GM12873 (cell line): ENCODE measurements at regions not wholly inside any gene's neighbourhood (a gene's known extent, or its start where the extent isn't known, plus 50 kb on each side); places are given as distances from the start of the nearest gene placed in this dataset.

ENCODE experiments used
- CTCF ChIP-seq: IDR thresholded peaks from 2 replicates; pipeline ENCODE4 v1.5.1; 2012; ENCODE audit warnings: low read depth, mild to moderate bottlenecking, moderate library complexity, low read length, control low read depth; ENCODE audit not compliant: insufficient read depth; ENCODE audit errors: missing control alignments

DNA sequence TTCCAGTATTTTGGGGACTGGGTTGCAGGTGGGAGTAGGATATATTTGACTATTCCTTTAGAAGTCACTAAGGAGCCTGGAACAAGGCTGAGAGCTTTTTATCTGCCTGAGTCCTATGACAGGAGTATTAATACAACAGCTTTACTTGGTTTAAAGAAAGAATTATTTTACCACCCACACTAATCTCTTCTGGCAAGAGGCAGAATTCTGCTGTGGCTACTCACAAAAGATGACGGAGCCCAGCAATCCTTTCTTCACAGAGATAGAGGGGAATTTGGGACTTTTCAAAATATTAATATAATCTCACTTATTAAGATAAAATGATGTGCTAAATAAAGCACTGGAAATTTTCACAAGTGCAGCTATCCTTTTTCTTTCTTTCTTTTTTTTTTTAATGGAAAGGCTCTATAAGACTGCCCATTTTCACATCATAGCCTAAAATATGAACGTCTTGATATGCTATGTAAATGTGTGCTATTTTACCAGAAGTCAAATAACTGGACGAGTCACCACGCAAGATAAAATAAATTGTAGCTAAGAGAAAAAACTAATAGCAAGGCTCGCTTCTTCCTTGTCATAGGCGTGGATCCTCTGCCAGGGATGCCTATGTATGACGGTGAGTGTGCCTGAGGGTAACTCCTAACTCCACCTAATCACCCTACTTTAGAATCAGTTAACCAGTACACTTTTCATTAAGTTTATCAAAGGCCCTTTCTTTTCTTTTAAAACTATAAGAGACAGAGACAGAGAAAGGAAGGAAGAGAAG lies 76.3 kb downstream of the ZNF608 start:
- TF ChIP-seq CTCF: no peak

DNA sequence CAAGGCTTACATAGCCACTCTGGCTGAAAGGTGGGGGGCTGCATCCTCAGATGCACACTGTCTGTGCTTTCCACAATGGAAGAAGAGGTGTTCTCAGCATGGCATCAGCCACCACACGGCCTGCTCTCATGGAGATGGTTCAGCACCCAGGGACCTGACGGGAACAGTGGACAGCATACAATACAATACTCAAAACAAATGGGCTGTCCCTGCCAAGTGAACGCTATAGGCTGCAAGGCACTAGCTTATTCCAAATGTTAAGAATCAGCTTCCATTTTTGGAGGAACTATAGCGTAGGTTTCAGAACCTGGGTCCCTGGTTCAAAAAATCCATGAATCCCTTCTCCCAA lies 77.2 kb downstream of the ZNF608 start:
- no peak for TF ChIP-seq CTCF

GRCh38 chr5:124668353-124669299 lies 77.8 kb downstream of the ZNF608 start:
- TF ChIP-seq CTCF: no peak

DNA sequence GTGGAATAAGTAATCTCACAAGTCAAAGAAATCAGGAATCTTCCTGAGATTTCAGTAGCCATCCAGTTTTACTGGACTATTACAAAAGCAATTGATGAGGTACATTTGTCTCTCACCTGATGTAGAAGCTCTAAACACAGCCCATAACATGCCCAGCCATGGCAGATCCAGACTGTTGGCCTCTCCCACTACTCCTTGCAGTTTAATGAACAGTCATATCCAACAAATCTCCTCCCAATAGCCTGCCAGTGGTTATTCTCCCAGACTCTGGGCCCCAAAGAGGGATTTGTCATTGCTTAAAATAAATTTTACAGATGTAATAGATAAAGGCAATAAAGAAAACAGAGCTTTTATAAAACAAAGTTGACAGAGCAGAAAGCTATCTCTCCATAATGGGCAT lies 80.8 kb downstream of the ZNF608 start:
- TF ChIP-seq CTCF: no peak

GRCh38 chr5:124665035-124665434 lies 81.4 kb downstream of the ZNF608 start:
- no peak for TF ChIP-seq CTCF

DNA sequence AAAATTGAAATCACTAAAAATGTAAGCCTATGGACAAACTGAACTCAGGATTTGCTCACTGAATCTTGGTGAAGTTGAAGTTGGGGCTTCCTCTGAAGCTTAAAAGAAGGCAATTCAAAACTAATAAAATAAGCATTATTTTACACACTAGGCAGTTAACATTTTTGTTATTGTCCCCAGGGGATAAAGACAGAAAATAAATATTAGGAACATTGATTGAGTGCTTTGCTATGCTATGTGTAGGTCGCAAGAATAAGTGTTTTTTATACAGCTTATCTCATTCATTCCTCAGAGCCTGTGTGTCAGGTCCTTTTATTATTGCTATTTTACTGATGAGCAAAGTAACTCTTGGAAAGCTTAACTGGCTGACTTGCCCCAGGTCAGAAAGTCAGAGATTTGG lies 82.2 kb downstream of the ZNF608 start:
- no peak for TF ChIP-seq CTCF

DNA sequence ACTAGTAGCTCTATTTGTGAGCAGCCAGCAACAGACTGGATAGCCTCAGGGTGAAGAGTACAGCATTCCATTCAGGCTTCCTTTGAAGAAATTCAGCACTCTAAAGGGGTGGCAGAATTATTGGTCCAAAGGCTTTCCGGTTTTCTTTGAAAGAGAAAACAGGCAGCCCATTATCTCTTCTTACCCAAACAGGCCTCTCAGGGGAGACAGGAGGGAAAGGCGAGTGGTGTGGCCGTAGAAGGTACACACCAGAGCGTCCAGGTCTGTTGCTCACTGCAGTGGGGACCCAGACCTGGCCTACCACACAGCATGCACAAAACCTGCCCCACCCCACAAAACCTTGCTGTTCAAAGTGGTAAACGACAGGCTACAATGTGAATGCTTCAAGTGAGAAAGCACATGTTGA lies 83.3 kb downstream of the ZNF608 start:
- no peak for TF ChIP-seq CTCF
